ENCODE measurements at regions not wholly inside any gene's neighbourhood (a gene's known extent, or its start where the extent isn't known, plus 50 kb on each side); places are given as distances from the start of the nearest gene placed in this dataset.

DNA sequence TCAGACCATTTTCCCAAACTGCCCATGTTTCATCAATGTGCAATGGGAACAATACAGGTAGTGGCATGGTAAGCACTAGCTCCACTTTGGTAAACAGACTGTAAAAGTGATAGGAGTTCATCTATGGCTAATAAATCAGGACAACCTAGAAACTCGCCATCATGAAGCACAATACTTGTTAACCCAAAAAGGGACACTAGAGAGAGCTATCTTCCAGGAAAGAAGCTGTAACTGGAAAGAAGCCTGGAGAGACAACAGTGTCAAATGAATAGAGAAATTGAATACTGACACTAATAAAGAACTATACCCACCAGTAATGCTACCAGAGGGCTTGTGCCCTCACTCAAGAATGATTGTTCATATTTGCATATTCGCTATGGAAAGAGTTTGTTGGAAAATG, 164.7 kb upstream of the RGS18 start:
- DNase-seq (ENCODE audit: low read depth), result no peak

DNA sequence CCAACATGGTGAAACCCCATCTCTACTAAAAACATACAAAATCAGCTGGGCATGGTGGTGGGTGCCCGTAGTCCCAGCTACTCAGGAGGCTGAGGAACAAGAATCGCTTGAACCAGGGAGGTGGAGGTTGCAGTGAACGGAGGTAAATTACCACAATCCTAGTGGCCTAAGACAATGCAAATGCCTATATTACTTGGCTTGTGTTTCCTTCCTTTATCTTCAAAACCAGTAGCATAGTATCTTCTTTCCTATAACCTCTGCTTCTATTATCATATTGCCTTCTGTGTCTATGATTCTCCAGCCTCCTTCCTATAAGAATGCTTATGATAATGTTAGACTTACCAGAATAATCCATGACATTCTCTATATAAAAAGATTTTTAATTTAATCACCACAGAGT, 156.2 kb upstream of the RGS18 start:
- DNase-seq (ENCODE audit: low read depth), result no peak

DNA sequence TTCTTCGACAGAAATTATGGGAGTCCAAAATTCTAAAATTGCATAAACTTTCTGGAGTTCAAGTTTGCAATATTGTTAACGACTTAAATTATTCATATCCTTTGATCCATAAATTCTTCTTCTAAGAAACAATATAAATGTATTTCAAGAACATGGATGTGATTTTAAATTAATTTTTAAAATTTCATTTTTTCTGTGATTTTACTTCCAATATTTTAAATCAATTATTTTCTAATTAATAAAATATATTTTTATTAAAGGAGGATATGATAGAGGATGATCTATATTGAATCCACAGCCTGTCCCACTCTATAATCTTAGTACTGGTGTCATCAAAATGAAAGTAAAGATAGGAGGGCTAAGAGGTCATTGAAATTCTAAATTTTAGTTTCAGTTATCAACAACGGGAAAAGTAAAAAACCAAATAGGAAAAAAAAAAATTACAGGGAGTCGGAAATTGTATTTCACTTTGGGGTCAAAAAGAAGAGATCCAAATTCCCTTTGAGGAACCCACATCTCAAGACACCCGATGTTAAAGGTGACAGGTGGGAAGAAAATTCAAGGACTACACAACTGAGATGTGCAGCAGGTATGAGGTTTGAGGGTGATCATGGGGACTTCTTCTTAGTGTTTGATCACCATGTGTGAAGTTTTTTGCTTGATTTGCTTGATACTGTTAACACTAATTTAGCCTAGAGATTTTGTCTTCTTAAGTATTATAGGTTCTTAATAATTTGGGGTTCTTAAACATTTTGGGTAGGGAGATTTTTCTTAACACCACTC, 154.8 kb upstream of the RGS18 start:
- DNase-seq (ENCODE audit: low read depth), result no peak

DNA sequence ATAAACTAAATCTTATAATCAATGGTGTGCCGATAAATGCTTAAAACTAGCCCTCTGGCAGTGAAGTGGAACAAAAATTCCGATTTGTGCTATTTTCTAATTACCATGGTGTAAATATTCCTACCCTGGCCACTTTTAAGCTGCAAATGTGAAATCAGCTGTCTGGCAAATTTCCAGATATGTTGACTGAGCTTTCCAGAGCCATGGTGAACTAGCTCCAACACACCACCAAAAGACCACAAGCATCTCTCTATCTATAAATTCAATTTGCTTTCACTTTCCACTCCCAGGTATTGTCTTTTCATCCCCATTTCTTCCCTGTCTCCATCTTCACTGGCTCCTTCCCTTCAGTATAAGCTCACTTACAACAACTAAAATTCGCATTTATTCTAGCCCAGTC, 152.3 kb upstream of the RGS18 start:
- DNase-seq (ENCODE audit: low read depth), result no peak

DNA sequence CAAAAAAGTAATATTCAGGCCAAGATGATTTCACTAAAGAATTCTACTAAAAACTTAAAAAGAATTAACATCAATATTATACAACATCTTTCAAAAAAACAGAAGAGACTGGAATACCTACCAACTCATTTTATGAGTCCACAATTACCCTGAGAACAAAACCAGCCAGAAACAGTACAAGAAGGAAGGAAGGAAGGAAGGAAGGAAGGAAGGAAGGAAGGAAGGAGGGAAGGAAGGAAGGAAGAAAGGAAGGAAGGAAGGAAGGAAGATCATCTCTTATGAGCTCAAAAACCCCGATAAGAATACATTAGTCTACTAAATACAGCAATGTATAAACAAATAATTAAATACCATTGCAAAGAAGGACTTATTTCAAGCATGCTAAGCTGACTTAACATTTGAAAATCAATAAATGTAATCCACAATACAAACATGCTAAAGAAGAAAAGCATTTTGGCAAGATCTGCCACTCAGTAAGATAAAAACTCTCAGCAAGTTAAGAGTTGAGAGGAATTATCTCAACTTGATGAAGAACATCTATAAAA, 149.9 kb upstream of the RGS18 start:
- DNase-seq (ENCODE audit: low read depth), result no peak

DNA sequence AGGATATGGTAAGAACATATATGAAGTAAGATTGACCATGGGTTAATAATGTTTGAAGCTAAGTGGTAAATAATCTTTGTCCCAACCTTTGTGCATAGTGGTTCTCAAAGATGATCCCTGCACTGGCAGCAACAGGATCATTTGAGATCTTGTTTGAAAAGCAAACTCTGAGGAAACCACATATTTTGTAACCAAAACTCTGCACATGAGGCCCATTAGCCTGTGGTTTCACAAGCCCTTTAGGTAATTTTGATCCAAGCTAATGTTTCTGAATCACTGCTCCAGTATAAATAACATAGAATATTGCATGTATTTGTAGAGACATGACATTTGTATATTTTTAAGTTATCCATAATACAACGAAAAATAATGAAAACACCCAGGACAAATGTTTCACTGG, 147.9 kb upstream of the RGS18 start:
- no peak for DNase-seq (ENCODE audit: low read depth)

DNA sequence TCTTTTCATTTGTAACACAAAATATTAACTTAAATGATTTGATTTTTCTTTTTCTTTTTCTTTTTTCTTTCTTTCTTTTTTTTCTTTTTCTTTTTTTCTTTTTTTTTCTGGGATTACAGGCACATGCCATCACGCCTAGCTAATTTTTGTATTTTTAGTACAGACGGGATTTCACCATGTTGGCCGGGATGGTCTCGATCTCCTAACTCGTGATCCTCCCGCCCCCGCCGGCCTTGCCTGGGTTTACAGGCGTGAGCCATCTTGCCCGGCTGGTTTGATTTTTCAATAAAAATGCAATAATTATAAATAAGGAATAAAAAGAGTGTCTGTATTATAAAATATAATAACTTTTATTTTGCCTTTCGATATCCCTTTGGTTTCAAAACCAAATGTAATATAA, 146.7 kb upstream of the RGS18 start:
- no peak for DNase-seq (ENCODE audit: low read depth)

DNA sequence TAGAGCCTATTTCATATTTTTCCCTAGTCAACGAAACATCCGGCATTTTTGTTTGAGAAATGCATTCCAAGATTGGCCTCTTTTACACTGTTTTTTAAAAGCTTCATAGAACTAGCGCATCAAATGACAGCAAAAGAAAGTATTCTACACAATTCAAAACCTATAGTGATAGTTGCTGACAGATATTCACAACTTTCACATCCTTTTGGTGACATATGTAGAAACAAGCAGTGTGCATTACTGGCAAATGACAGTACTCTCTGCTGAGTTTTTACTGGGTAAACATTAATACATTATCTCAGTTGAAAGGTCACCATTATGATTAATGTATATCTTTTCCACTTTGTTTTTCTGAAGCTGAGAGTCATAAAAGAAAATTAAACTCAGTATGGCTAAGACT, 135.4 kb upstream of the RGS18 start:
- no peak for DNase-seq (ENCODE audit: low read depth)

DNA sequence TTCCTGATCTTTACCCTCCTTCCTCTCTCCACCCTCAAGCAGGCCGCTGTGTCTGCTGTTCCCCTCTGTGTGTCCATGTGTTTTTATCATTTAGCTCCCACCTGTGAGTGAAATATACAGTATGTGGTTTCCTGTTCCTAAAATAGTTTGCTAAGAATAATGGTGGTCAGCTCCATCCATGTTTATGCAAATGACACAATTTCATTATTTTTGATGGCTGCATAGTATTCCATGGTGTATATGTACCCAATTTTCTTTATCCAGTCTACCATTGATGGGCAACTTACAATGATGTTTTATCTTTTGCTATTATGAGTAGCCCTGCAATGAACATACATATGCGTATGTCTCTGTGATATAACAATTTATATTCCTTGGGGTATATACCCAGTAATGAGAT, 133.4 kb upstream of the RGS18 start:
- no peak for DNase-seq (ENCODE audit: low read depth)

DNA sequence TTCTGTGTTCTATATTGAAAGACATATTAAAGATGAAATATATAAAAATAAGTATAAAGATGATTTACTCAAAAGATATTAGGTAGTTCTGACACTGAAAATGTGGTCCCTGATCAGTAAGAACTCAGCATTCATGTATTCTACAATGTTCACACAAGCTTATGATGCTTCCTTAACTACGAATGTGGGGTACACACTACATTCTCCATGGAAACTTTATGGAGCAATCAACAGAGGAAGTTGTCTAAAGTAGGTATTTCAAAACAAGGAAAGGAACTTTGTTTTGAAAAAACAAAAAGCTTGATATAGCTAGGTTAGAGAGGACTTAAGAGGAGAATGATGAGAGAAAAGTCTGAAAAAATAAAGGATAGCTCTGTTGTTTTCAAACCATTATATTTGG, 119.7 kb upstream of the RGS18 start:
- no peak for DNase-seq (ENCODE audit: low read depth)

DNA sequence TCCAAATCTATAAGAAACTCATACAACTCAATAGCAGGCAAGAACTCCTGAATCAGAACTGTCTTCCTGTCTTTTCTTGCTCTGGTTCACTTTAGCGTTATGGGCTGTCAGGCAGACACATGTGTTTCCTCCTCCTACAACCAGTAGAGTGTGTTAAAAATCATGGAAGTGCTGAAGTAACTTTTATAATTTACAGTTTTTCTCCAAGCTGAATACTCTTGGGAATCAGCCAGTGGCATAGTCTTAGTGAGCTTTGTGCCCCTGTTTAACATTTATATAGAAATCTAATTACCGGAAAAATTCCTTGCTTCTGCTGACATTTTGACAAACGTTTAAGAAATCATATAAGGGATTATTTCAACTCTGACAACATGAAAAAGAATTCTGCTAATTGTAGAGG, 113.1 kb upstream of the RGS18 start:
- DNase-seq (ENCODE audit: low read depth), result no peak

DNA sequence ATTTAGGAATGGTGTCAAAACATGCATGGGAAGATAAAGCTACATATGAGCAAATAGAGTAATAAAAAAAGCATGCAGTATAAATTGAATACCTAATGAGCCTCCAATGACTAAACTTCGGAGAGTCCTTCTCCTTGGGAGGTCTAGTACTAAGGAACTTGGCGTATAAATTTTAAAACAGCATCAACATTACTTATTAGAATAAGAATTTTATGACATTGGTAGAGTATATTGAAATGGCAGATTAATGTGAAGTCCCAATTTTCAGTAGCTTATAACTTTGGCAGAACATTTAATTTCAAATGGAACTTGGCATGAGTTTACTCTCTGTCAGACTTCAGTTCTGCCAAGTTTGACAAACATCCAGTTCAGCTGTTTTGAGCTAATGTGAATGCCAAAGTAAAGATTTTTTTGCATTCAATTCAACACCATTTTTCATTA, 104.7 kb upstream of the RGS18 start:
- no peak for DNase-seq (ENCODE audit: low read depth)

DNA sequence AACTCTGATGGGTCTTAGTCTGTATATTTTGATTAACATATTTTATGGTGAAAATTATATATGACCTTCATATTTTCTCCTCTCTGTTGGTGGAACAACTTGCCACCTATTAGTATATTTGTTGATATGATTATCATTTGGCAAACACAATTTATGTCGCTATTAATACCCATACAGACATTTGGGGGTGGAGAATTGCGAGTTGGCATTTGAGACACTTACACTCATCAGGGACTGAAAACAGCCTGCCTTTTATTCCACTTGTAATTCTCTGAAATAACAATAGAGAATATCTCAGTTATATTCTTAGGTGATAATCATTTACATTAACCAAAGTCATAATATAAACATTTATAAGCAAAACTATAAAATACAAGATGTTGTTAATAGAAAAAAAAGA, 100.5 kb upstream of the RGS18 start:
- DNase-seq (ENCODE audit: low read depth), result no peak

DNA sequence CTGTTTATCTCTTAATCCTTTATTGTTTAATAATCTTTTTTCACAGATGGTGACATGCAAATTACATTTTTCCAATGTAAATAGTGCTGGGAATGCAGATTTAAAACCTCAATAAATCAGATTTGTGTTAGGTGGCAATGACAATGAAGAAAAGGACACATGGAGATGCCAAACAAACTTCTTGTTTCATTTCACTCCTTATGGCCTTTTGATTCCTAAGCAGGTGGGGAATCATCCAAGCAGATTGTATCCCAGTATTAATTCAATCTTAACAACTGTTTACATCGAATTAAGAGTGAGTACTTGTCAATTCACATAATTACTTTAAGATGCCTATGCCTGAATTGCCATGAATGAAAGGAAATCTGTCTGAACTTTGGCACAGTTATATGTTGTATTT, 98.9 kb upstream of the RGS18 start:
- DNase-seq (ENCODE audit: low read depth), result no peak

DNA sequence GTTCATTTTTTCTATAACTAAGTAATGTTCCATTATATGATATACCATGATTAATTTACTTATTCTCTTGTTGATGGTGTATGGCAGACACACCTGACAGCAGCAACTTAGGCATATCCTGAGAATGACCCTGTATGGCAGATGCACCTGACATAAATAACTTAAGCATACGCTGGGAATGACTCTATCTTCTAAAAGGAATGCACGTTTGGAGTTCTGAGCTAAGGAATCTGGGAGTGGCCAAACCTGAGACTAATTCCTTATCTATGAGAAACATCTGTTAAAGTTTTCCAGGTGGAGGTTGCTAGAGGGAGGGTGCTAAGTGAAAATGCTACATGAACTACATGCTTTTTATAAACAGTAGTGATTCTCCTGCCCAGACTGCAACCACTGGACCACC, 96.7 kb upstream of the RGS18 start:
- DNase-seq (ENCODE audit: low read depth), result no peak

DNA sequence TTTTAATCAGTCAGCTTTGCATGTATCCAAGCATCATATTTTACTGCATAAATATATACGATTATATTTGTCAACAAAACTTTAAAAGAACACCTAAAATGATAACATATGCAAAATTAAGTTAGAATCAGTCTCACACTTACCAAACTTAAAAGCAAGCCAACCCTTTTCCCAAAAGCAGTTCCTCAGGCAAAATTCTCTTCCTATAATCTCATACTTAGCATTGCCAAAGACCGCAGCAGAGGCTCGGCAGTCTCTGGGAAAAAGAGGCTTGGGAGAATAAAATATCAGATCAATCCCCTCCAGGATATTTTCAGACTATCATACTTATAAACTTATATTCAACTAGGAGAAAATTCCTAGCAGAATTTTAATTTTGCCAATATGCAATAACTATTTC, 93.2 kb upstream of the RGS18 start:
- DNase-seq (ENCODE audit: low read depth), result no peak

DNA sequence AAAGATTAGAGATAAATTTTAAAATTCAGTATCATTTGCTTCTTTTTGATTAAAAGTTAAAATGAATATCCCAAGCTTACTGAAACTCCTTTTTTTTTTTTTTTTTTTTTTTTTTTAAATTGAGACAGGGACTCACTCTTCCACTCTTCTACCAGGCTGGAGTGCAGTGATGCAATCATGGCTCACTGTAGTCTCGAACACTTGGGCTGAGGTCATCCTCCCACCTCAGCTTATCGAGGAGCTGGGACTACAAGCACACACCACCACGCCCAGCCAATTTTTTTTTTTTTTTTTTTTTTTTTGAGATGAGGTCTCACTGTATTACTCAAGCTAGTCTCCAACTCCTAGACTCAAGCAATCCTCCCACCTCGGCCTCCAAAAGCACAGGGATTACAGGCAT, 92.1 kb upstream of the RGS18 start:
- no peak for DNase-seq (ENCODE audit: low read depth)

DNA sequence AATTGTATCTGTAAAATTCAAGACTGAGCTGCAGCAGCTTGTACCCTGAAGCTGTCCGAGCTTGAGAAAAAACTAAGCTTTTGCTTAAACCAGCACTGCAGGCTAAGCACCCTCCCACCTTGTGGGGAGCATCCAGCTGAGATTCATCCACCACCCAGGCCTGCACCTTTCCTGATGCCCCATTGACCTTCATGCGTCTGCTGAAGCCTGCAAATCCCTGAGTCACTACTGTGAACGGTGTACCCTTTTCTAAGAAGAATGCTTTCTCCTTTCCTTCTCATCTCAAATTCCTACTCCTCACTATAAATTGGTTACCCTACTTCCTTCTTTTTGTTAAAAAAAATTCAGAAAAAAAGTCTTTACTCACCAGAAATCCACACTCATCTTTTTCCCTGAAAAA, 90.9 kb upstream of the RGS18 start:
- no peak for DNase-seq (ENCODE audit: low read depth)

DNA sequence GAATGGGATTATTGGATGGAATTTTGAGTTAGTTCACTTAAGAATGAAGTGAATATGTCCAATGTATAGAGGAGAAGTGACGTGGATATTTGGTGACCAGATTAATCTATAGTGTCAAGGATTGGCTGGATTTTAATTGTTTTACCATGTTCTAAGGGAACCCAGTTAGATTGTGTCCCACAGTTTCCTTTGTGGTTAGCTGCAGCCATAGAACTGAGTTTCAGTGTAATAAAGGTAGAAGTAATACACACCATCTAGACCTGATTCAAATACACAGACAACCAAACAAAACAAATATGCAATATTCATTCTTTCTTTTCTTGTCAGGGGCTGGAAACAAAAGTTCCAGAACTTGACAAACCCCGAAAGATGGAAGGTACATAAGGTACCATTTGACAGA, 88.0 kb upstream of the RGS18 start:
- DNase-seq (ENCODE audit: low read depth), result no peak

DNA sequence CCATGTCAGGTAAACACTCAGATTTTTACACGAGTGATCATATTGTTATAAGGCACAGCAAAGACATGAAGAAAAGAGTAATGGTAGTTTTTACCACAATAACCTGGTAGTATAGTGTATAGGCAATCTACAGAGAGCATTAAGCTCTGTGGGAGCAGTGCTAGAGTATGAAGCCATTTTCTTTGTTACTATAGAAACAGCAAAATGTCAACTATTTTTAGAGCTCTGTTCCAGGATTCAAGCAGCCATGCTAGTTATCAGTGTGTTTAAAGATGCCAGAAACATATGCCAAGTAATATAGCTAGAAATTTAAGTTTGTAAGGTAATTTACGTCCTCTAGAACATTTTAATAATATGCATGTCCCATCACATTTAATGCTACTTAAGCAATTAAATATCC, 77.6 kb upstream of the RGS18 start:
- no peak for DNase-seq (ENCODE audit: low read depth)

DNA sequence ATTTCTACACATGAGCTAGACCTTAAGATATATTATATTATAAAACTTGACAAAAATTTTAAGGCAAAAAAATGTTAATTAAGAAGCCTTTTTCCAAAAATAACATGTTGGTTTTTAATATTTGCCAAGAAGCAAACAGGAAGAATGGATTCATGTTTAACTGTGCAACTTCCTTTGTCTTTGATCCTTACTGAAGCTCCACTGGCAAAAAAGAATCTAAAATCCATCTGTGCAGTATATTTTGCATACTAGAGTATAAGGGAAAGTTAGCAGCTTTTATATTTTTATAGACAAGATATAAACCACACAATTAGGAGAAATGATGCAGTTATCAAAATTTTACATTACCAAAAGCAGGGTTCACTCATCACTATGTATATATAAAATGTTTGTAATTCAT, 76.9 kb upstream of the RGS18 start:
- DNase-seq (ENCODE audit: low read depth), result no peak

DNA sequence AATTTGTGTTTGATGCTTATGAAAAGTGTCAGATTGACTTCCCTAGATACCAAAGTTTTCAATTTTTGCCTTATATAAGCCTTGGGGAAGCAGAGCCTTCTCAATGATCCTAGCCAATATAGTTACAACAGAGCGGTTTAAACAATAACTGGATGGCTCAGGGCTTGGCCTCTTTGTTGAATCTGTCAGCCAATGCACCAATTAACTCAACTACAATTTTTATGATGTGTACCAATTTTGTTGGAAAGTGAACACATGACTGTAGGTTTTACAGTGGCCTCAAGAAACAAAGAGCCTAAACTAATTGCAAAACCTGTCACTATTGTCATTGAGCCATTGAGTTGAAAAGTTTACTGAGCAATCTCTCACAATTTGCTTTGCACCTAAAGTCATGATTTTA, 71.6 kb upstream of the RGS18 start:
- no peak for DNase-seq (ENCODE audit: low read depth)

DNA sequence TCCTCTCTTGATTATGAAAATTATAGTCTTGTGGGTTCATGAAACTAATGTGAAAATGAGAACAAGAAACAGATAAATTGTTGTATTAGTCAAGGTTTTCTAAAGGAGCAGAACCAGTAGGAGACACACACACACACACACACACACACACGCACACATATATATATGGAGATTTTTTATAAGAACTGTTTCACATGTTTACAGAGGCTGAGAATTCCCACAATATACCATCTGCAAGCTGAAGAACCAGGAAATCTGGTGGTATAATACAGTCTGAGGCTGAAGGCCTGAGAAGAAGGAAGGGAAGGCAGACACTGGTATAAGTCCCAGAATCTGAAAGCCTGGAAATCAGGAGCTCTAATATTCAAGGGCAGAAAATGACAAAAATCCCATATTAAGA, 70.9 kb upstream of the RGS18 start:
- no peak for DNase-seq (ENCODE audit: low read depth)

DNA sequence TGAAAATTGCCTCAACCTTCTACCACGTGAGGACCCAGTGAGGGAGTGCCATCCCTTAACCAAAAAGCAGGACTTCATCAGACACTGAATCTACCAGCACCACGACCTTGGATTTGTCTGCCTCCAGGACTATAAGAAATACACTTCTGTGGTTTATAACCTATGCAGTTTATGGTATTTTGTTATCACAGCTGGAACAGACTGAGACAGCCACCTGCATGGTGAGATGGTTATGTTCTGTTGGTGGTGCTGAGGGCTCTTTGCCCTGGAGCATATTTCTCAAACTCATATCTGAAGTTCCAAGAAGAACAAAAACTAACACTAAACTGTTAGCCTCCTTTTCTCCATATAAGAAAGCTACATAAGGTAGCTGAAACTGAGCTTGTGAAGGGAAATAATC, 69.8 kb upstream of the RGS18 start:
- no peak for DNase-seq (ENCODE audit: low read depth)

Data from CMK (cell line).